ENCODE measurements at regions not wholly inside any gene's neighbourhood (a gene's known extent, or its start where the extent isn't known, plus 50 kb on each side); places are given as distances from the start of the nearest gene placed in this dataset.
"Not testable (repeated sequence)": the region's sequence is repeated elsewhere in the genome, so short reads cannot be mapped to it uniquely, and the experiment has no call there.

- DNase-seq, result no peak
These were observed 100.9 kb downstream of the TFAP2C start for GRCh38 chr20:56730003-56730402.

GRCh38 chr20:56730996-56731395 is 101.9 kb downstream of the TFAP2C start:
- DNase-seq, result no peak

GRCh38 chr20:56731476-56731875 is 102.4 kb downstream of the TFAP2C start:
- no peak for DNase-seq

- DNase-seq, result no peak
These were observed 104.9 kb downstream of the TFAP2C start for GRCh38 chr20:56733967-56734366.

GRCh38 chr20:56735084-56735642 is 106.1 kb downstream of the TFAP2C start:
- DNase-seq, result no peak

- no peak for DNase-seq
These were observed 107.3 kb downstream of the TFAP2C start for GRCh38 chr20:56736285-56736857.

- not testable (repeated sequence) for DNase-seq
These were observed 115.3 kb downstream of the TFAP2C start for GRCh38 chr20:56744325-56744821.

- DNase-seq, result no peak
These were observed 119.6 kb downstream of the TFAP2C start for GRCh38 chr20:56748476-56749377.

GRCh38 chr20:56750430-56750829 is 121.3 kb downstream of the TFAP2C start:
- DNase-seq, result no peak

- DNase-seq, result no peak
These were observed 123.2 kb downstream of the TFAP2C start for GRCh38 chr20:56752274-56752673.

- DNase-seq, result no peak
These were observed 126.1 kb downstream of the TFAP2C start for GRCh38 chr20:56755201-56755600.

- DNase-seq, result not testable (repeated sequence)
These were observed 127.6 kb downstream of the TFAP2C start for GRCh38 chr20:56756658-56757057.

GRCh38 chr20:56758706-56759105 is 129.6 kb downstream of the TFAP2C start:
- DNase-seq, result no peak

- no peak for DNase-seq
These were observed 130.7 kb downstream of the TFAP2C start for GRCh38 chr20:56759741-56760278.

- DNase-seq, result no peak
These were observed 131.5 kb downstream of the TFAP2C start for GRCh38 chr20:56760610-56761009.

- DNase-seq, result no peak
These were observed 132.3 kb downstream of the TFAP2C start for GRCh38 chr20:56761393-56761792.

- DNase-seq, result no peak
These were observed 133.3 kb downstream of the TFAP2C start for GRCh38 chr20:56762401-56762800.

GRCh38 chr20:56762829-56763228 is 133.7 kb downstream of the TFAP2C start:
- DNase-seq, result no peak

- no peak for DNase-seq
These were observed 135.6 kb downstream of the TFAP2C start for GRCh38 chr20:56764671-56765070.

GRCh38 chr20:56765172-56766073 is 136.3 kb downstream of the TFAP2C start:
- DNase-seq, result no peak

GRCh38 chr20:56766528-56766927 is 137.4 kb downstream of the TFAP2C start:
- no peak for DNase-seq

- DNase-seq, result no peak
These were observed 141.0 kb downstream of the TFAP2C start for GRCh38 chr20:56769921-56770600.
